GM12878 (cell line): ENCODE measurements at regions not wholly inside any gene's neighbourhood (a gene's known extent, or its start where the extent isn't known, plus 50 kb on each side); places are given as distances from the start of the nearest gene placed in this dataset.

ENCODE experiments used
- ATAC-seq: fragments of 200-7000 bp; cut with Tn5 transposase; 3 replicates; pipeline ENCODE4 v1.9.1; 2020; ENCODE audit warnings: mild to moderate bottlenecking, moderate library complexity
- BruUV-seq: library from RNA; stranded (reverse); fragments of 400-500 nt; replicated peaks from 2 replicates; lab custom pipeline; 2021; lab: Mats Ljungman, UMichigan
- CTCF ChIA-PET: fragments of 300-600 bp; sonication (Branson Sonifier 250); formaldehyde crosslinking; extraction: SDS; loops from one replicate; lab custom pipeline; 2021; ENCODE audit warnings: inconsistent platforms; lab: Yijun Ruan, JAX
- POLR2A ChIA-PET: fragments of 350-600 bp; formaldehyde crosslinking; extraction: SDS; loops from one replicate; lab custom pipeline; 2021; ENCODE audit warnings: inconsistent platforms; lab: Charles Lee
- RAD21 ChIA-PET: fragments of 300-600 bp; sonication (Branson Sonifier 250); formaldehyde crosslinking; loops from one replicate; lab custom pipeline; 2023; ENCODE audit warnings: antibody characterized with exemption; ENCODE audit not compliant: unreplicated experiment; lab: Charles Lee
- SMC1A ChIA-PET: fragments of 300-600 bp; sonication (Branson Sonifier 250); formaldehyde crosslinking; loops from one replicate; lab custom pipeline; 2023; ENCODE audit not compliant: unreplicated experiment, uncharacterized antibody; lab: Charles Lee
- DNase-seq: peaks from one replicate; pipeline ENCODE4 v3.0.0-alpha.2; 2011; ENCODE audit warnings: low read depth, low spot score
- FAIRE-seq: peaks from 3 replicates; lab custom pipeline; 2011; peaks lifted over from hg19 to GRCh38; lab: Jason Lieb, UNC
- H2AFZ ChIP-seq: 2 replicates; pipeline ENCODE4 v1.6.0; 2011; ENCODE audit warnings: low read depth, low read length, control low read depth; ENCODE audit not compliant: control insufficient read depth
- H3K27ac ChIP-seq: 2 replicates; pipeline ENCODE4 v1.5.1; 2011; ENCODE audit warnings: control low read depth; ENCODE audit not compliant: control insufficient read depth, insufficient read depth
- H3K27me3 ChIP-seq, 2 experiments: replicated peaks in 1 of 2; 2 replicates each; pipeline versions ENCODE4 v1.6.0 to v1.6.1; 2011; ENCODE audit warnings: low read length in 1 of 2; ENCODE audit not compliant: control insufficient read depth in 2 of 2, insufficient read depth in 2 of 2
- H3K36me3 ChIP-seq, 2 experiments: 2 replicates each; pipeline ENCODE4 v1.5.1; 2011; ENCODE audit warnings: low read length in 1 of 2; ENCODE audit not compliant: control insufficient read depth in 2 of 2, insufficient read depth in 2 of 2
- H3K4me1 ChIP-seq: 2 replicates; pipeline ENCODE4 v1.6.1; 2011; ENCODE audit warnings: mild to moderate bottlenecking, low read length, moderate library complexity, mixed read lengths; ENCODE audit not compliant: control insufficient read depth, insufficient read depth
- H3K4me2 ChIP-seq: 2 replicates; pipeline ENCODE4 v1.6.0; 2011; ENCODE audit warnings: control low read depth; ENCODE audit not compliant: control insufficient read depth, insufficient read depth
- H3K4me3 ChIP-seq: fragments of 200-600 bp; sonication (generic); 2 replicates; pipeline ENCODE4 v1.5.1; 2016
- H3K79me2 ChIP-seq: 2 replicates; pipeline ENCODE4 v1.6.0; 2011; ENCODE audit warnings: low read length; ENCODE audit not compliant: control insufficient read depth, insufficient read depth
- H3K9ac ChIP-seq: 2 replicates; pipeline ENCODE4 v1.8.0; 2011; ENCODE audit warnings: low read length, control low read depth, mixed read lengths; ENCODE audit not compliant: control insufficient read depth, insufficient read depth
- H3K9me3 ChIP-seq: replicated peaks from 3 replicates; pipeline ENCODE4 v1.5.1; 2011; ENCODE audit warnings: mild to moderate bottlenecking, low read length; ENCODE audit not compliant: control insufficient read depth, insufficient read depth
- H4K20me1 ChIP-seq: 2 replicates; pipeline ENCODE4 v1.6.0; 2011; ENCODE audit not compliant: control insufficient read depth, insufficient read depth
- CBFB ChIP-seq: IDR thresholded peaks from 2 replicates; pipeline ENCODE4 v1.6.1; 2016; ENCODE audit warnings: antibody characterized with exemption, low read depth
- CBX3 ChIP-seq: fragments of 200-600 bp; sonication (generic); IDR thresholded peaks from 2 replicates; pipeline ENCODE4 v1.6.1; 2016; ENCODE audit warnings: low read depth, borderline replicate concordance
- CBX5 ChIP-seq: sonication (generic); IDR thresholded peaks from 2 replicates; pipeline ENCODE4 v1.6.1; 2016; ENCODE audit warnings: low read depth, moderate library complexity, mild to moderate bottlenecking, inconsistent platforms
- CTCF ChIP-seq, 3 experiments: IDR thresholded peaks in 2 of 3; conservative IDR thresholded peaks in 1 of 3; 2 replicates each; pipeline ENCODE4 v1.5.1; 2011; ENCODE audit warnings: low read depth in 3 of 3, low read length in 3 of 3, mild to moderate bottlenecking in 3 of 3, control low read depth in 2 of 3, moderate library complexity in 2 of 3, inconsistent platforms in 1 of 3, mixed read lengths in 1 of 3; ENCODE audit not compliant: control insufficient read depth in 2 of 3, insufficient read depth in 1 of 3; ENCODE audit errors: extremely low read depth in 1 of 3
- DPF2 ChIP-seq: fragments of 450-650 bp; IDR thresholded peaks from 2 replicates; pipeline ENCODE4 v1.6.1; 2017; ENCODE audit warnings: mild to moderate bottlenecking
- EP300 ChIP-seq, 2 experiments: fragments of 150-350 bp in 1 of 2; IDR thresholded peaks; 2 replicates each; pipeline ENCODE4 v1.6.1; 2011 to 2012; ENCODE audit warnings: low read depth in 2 of 2, low read length in 2 of 2, borderline replicate concordance in 1 of 2, improper control_type of control experiment in 1 of 2, inconsistent platforms in 1 of 2; ENCODE audit not compliant: control insufficient read depth in 1 of 2
- KLF5 ChIP-seq: fragments of 450-650 bp; IDR thresholded peaks from 2 replicates; pipeline ENCODE4 v1.6.1; 2014; ENCODE audit warnings: mild to moderate bottlenecking; ENCODE audit not compliant: partially characterized antibody
- MTA2 ChIP-seq: fragments of 450-650 bp; IDR thresholded peaks from 2 replicates; pipeline ENCODE4 v1.6.1; 2016; ENCODE audit warnings: low read depth, mild to moderate bottlenecking, moderate library complexity
- MTA3 ChIP-seq: IDR thresholded peaks from 2 replicates; pipeline ENCODE4 v1.6.1; 2012; ENCODE audit warnings: low read length, inconsistent platforms, borderline replicate concordance
- POLR2AphosphoS5 ChIP-seq: IDR thresholded peaks from 2 replicates; pipeline ENCODE4 v1.6.1; 2011; ENCODE audit warnings: mild to moderate bottlenecking, low read length, inconsistent platforms
- RAD21 ChIP-seq: IDR thresholded peaks from 2 replicates; pipeline ENCODE4 v1.6.1; 2011; ENCODE audit warnings: mild to moderate bottlenecking, low read depth, low read length, moderate library complexity; ENCODE audit not compliant: insufficient read depth
- RB1 ChIP-seq: fragments of 450-650 bp; formaldehyde crosslinking; IDR thresholded peaks from 2 replicates; pipeline ENCODE4 v1.6.1; 2017; ENCODE audit warnings: mild to moderate bottlenecking, borderline replicate concordance
- SREBF1 ChIP-seq: IDR thresholded peaks from 2 replicates; pipeline ENCODE4 v1.6.1; 2012; ENCODE audit warnings: mild to moderate bottlenecking, low read length
- SUPT20H ChIP-seq: IDR thresholded peaks from 2 replicates; pipeline ENCODE4 v1.6.1; 2011; ENCODE audit warnings: low read depth, mild to moderate bottlenecking, low read length, moderate library complexity, borderline replicate concordance; ENCODE audit not compliant: control insufficient read depth
- SUZ12 ChIP-seq: fragments of 200-600 bp; sonication (generic); IDR thresholded peaks from one replicate; pipeline ENCODE4 v1.6.1; 2018; ENCODE audit warnings: antibody characterized with exemption, mild to moderate bottlenecking; ENCODE audit not compliant: unreplicated experiment
- TBL1XR1 ChIP-seq: IDR thresholded peaks from 2 replicates; pipeline ENCODE4 v1.6.1; 2012; ENCODE audit warnings: low read depth, low read length, improper control_type of control experiment
- TCF12 ChIP-seq: IDR thresholded peaks from 2 replicates; pipeline ENCODE4 v1.6.1; 2011; ENCODE audit warnings: low read depth, mild to moderate bottlenecking, low read length
- WRNIP1 ChIP-seq: IDR thresholded peaks from 2 replicates; pipeline ENCODE4 v1.6.1; 2011; ENCODE audit warnings: low read depth, low read length, improper control_type of control experiment, borderline replicate concordance
- WGBS: methylation state at CpG from one replicate; pipeline ENCODE4 v1.1.6; 2016; ENCODE audit warnings: low lambda C conversion rate; ENCODE audit not compliant: insufficient replicate concordance, insufficient coverage; ENCODE audit errors: missing lambda C conversion rate; 5-methylcytosine and 5-hydroxymethylcytosine counted together
- in situ Hi-C: fragments of 300-500 bp; cut with MboI; formaldehyde crosslinking; loops from 9 replicates; pipeline ENCODE4 v1.14.3; 2018; ENCODE audit warnings: mixed read lengths
- intact Hi-C: fragments of 100-400 bp; cut with micrococcal nuclease; formaldehyde crosslinking; loops from one replicate; pipeline ENCODE4 v1.14.2; 2022; ENCODE audit not compliant: unreplicated experiment
- TF ChIP-seq, protein P1 (sequence below): fragments of 450-650 bp; formaldehyde crosslinking; IDR thresholded peaks from 2 replicates; pipeline ENCODE4 v1.4.0; 2020; ENCODE audit warnings: mild to moderate bottlenecking, moderate library complexity
- TF ChIP-seq, protein P2 (sequence below): IDR thresholded peaks from 2 replicates; pipeline ENCODE4 v1.6.1; 2011; ENCODE audit warnings: borderline replicate concordance, low read depth, mild to moderate bottlenecking, moderate library complexity, low read length; ENCODE audit not compliant: insufficient read depth, poor library complexity, severe bottlenecking

DNA sequence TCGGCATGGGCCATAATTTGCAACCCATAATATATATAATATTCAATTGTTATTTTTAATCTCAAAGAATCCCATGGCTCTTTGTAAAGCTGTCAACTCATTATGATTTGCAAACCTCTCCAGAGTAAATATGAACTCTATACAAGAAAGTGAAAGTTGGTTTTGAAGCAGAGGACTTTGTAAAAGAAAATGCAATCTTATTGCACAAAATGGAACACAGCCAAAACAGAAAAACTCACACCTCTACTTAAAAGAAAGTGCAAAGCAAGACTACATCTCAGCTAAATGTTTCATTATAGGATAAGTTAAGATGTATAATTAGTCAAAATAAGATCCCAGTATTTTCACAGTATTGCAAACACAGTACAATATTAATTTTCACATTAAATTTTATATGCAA, 111.2 kb upstream of the FLRT2 start:
- TF ChIP-seq, protein P1, sequence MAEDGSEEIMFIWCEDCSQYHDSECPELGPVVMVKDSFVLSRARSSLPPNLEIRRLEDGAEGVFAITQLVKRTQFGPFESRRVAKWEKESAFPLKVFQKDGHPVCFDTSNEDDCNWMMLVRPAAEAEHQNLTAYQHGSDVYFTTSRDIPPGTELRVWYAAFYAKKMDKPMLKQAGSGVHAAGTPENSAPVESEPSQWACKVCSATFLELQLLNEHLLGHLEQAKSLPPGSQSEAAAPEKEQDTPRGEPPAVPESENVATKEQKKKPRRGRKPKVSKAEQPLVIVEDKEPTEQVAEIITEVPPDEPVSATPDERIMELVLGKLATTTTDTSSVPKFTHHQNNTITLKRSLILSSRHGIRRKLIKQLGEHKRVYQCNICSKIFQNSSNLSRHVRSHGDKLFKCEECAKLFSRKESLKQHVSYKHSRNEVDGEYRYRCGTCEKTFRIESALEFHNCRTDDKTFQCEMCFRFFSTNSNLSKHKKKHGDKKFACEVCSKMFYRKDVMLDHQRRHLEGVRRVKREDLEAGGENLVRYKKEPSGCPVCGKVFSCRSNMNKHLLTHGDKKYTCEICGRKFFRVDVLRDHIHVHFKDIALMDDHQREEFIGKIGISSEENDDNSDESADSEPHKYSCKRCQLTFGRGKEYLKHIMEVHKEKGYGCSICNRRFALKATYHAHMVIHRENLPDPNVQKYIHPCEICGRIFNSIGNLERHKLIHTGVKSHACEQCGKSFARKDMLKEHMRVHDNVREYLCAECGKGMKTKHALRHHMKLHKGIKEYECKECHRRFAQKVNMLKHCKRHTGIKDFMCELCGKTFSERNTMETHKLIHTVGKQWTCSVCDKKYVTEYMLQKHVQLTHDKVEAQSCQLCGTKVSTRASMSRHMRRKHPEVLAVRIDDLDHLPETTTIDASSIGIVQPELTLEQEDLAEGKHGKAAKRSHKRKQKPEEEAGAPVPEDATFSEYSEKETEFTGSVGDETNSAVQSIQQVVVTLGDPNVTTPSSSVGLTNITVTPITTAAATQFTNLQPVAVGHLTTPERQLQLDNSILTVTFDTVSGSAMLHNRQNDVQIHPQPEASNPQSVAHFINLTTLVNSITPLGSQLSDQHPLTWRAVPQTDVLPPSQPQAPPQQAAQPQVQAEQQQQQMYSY (CRISPR knock-in tag): no peak
- TF ChIP-seq RAD21 (no peak), SUPT20H (no peak), EP300 (IDR thresholded peaks at IDR 0.05; ENCODE audit: borderline replicate concordance in 1 of 2, control insufficient read depth in 1 of 2, low read depth in 2 of 2, low read length in 2 of 2) (no peak), CTCF (IDR thresholded peaks at IDR 0.05 in 2 of 3, conservative IDR thresholded peaks at IDR 0.05 in 1 of 3; ENCODE audit: control insufficient read depth in 2 of 3, extremely low read depth in 1 of 3, insufficient read depth in 1 of 3, low read depth in 3 of 3, low read length in 3 of 3) (no peak), CBFB (no peak), DPF2 (no peak), TCF12 (no peak), SUZ12 (no peak), WRNIP1 (no peak), CBX5 (no peak), TBL1XR1 (no peak), MTA3 (no peak), MTA2 (no peak), RB1 (no peak), KLF5 (no peak), POLR2AphosphoS5 (no peak), SREBF1 (no peak), CBX3 (no peak)
- TF ChIP-seq, protein P2, sequence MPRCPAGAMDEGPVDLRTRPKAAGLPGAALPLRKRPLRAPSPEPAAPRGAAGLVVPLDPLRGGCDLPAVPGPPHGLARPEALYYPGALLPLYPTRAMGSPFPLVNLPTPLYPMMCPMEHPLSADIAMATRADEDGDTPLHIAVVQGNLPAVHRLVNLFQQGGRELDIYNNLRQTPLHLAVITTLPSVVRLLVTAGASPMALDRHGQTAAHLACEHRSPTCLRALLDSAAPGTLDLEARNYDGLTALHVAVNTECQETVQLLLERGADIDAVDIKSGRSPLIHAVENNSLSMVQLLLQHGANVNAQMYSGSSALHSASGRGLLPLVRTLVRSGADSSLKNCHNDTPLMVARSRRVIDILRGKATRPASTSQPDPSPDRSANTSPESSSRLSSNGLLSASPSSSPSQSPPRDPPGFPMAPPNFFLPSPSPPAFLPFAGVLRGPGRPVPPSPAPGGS: no peak
- ChIA-PET POLR2A (no interaction called here), CTCF (no interaction called here), SMC1A (interaction anchor here (0.5 to 1.2 kb wide), 3 partner anchors 12 to 64 kb away, joined by 3 read pairs; no protein-coding TSS in a partner anchor), RAD21 (no interaction called here)
- H3K27ac ChIP-seq: no peak overlapping the region
- BruUV-seq: no TSS peak
- FAIRE-seq (no peak), DNase-seq (no peak), ATAC-seq (no peak)
- intact Hi-C loops: no loop called here
- H3K4me3 ChIP-seq: no peak overlapping the region
- H3K4me1 ChIP-seq: no peaks in the 10 kb centered on the region
- no peaks in the 10 kb centered on the region for H3K9me3 ChIP-seq
- no peak overlapping the region for H2AFZ ChIP-seq
- H4K20me1 ChIP-seq: no peaks in the 10 kb centered on the region
- H3K4me2 ChIP-seq: no peak overlapping the region
- H3K79me2 ChIP-seq: no peaks in the 10 kb centered on the region
- no peaks in the 10 kb centered on the region for H3K27me3 ChIP-seq
- no peak overlapping the region for H3K9ac ChIP-seq
- in situ Hi-C loops: no loop called here
- no peaks in the 10 kb centered on the region for H3K36me3 ChIP-seq
- 33% methylated on average over 1 of the region's 1 CpG for WGBS
